ENCODE measurements at regions not wholly inside any gene's neighbourhood (a gene's known extent, or its start where the extent isn't known, plus 50 kb on each side); places are given as distances from the start of the nearest gene placed in this dataset.

DNA sequence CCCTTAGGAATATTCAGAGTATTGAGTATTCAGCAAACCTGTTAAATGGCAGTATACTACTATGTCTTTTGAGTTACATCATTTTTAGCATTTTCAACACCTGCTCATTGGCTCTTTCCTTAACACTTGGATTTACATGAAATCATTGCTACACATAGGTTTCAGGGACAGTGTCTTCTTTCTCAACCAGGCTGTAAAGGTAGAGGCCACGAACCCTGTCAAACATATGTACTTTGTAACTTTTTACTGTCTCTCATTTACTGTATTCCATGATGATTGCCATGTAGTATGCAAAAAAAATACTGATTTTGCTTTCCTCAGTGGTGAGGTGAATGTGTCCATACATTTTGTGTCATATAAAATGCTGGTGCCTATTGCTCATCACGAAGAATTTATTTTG lies 264.4 kb downstream of the SLCO4C1 start:
- Histone ChIP-seq H4K91ac (replicated peaks; ENCODE audit: insufficient read length, low read length) (no peak overlapping the region), H2BK120ac (replicated peaks; ENCODE audit: low read depth, low read length) (no peak overlapping the region)

More for the DNA sequence above, 264.4 kb downstream of the SLCO4C1 start:
- Histone ChIP-seq H4K5ac (ENCODE audit: insufficient read length, low read depth, low read length) (no peak overlapping the region), H4K8ac (ENCODE audit: extremely low read depth, insufficient read depth, low read length) (no peak overlapping the region), H2BK12ac (ENCODE audit: low read depth, low read length) (no peak overlapping the region), H4K20me1 (replicated peaks in 1 of 2; ENCODE audit: control insufficient read depth in 1 of 2, insufficient read depth in 2 of 2, low read length in 2 of 2) (no peaks in the 10 kb centered on the region), H3K23ac (ENCODE audit: insufficient read length) (no peak overlapping the region), H3K4me2 (ENCODE audit: insufficient read depth in 1 of 2, low read depth in 2 of 2, low read length in 2 of 2) (no peak overlapping the region), H2BK15ac (ENCODE audit: low read length) (no peak overlapping the region), H3K27ac (ENCODE audit: low read depth, low read length) (no peak overlapping the region), H3K27me3 (replicated peaks in 1 of 4; ENCODE audit: control insufficient read depth in 3 of 4, extremely low read depth in 1 of 4, insufficient read depth in 3 of 4, low read length in 3 of 4) (no peaks in the 10 kb centered on the region), H2AK5ac (ENCODE audit: low read depth, low read length) (no peak overlapping the region), H2AFZ (ENCODE audit: low read length) (no peak overlapping the region), H3K56ac (replicated peaks; ENCODE audit: insufficient read length, low read depth, low read length) (no peak overlapping the region), H3K4me1 (replicated peaks in 1 of 4; ENCODE audit: control insufficient read depth in 3 of 4, insufficient read depth in 4 of 4, low read length in 3 of 4) (no peaks in the 10 kb centered on the region; a peak in 1 of 7 replicates), H3K36me3 (ENCODE audit: control insufficient read depth in 2 of 4, insufficient read depth in 4 of 4, low read length in 3 of 4) (no peaks in the 10 kb centered on the region), H3K4ac (replicated peaks; ENCODE audit: insufficient read length, low read depth, low read length) (no peak overlapping the region), H3K9me3 (ENCODE audit: insufficient read depth in 2 of 2, low read depth in 1 of 2, low read length in 1 of 2) (no peaks in the 10 kb centered on the region), H3K18ac (ENCODE audit: extremely low read depth, low read length) (no peak overlapping the region), H3K4me3 (ENCODE audit: extremely low read depth in 1 of 4, insufficient read depth in 2 of 4, low read depth in 3 of 4, low read length in 4 of 4) (no peak overlapping the region), H2BK20ac (ENCODE audit: low read length) (no peak overlapping the region), H3K9ac (replicated peaks in 1 of 4; ENCODE audit: extremely low read depth in 1 of 4, low read depth in 3 of 4, low read length in 3 of 4) (no peak overlapping the region), H2BK5ac (ENCODE audit: low read depth, low read length) (no peak overlapping the region), H3K14ac (ENCODE audit: insufficient read length) (no peak overlapping the region), H3K23me2 (ENCODE audit: low read depth, low read length) (no peaks in the 10 kb centered on the region), H3K79me2 (ENCODE audit: control insufficient read depth in 1 of 2, insufficient read depth in 2 of 2, low read length in 2 of 2) (no peaks in the 10 kb centered on the region), H3K79me1 (ENCODE audit: low read depth, low read length) (no peaks in the 10 kb centered on the region)
- TF ChIP-seq POU5F1 (IDR thresholded peaks at IDR 0.05; ENCODE audit: low read depth, low read length), result no peak
- 82% methylated on average over 2 of the region's 2 CpGs; no CpG with 5 or more reads in 1 of the 2 experiments for WGBS, 2 experiments (ENCODE audit: extremely low coverage in 1 of 2, insufficient coverage in 1 of 2, insufficient read length in 1 of 2, insufficient replicate concordance in 2 of 2, low coverage in 1 of 2, low lambda C conversion rate in 2 of 2, missing lambda C conversion rate in 1 of 2)
- DNase-seq (ENCODE audit: low read depth in 1 of 2, low spot score in 2 of 2) (no peak), FAIRE-seq (no peak)
- CTCF ChIA-PET (ENCODE audit: partially characterized antibody), result interaction anchor here (0.8 kb wide), 1 partner anchor 113 kb away, joined by 3 read pairs; no protein-coding TSS in a partner anchor
- POLR2A ChIA-PET (ENCODE audit: partially characterized antibody), result no interaction called here

All from H1 (cell line).